WTC11 (cell line): ENCODE measurements at regions not wholly inside any gene's neighbourhood (a gene's known extent, or its start where the extent isn't known, plus 50 kb on each side); places are given as distances from the start of the nearest gene placed in this dataset.

Source experiments
- ATAC-seq: fragments of 200-7000 bp; cut with Tn5 transposase; 2 replicates; pipeline ENCODE4 v1.10.0; 2021; ENCODE audit warnings: mild to moderate bottlenecking, moderate library complexity
- CTCF ChIA-PET: fragments of 300-600 bp; sonication (Branson Sonifier 250); formaldehyde crosslinking; loops from one replicate; lab custom pipeline; 2021; ENCODE audit warnings: antibody characterized with exemption; lab: Charles Lee
- POLR2A ChIA-PET: fragments of 350-600 bp; sonication (Branson Sonifier 250); formaldehyde crosslinking; loops from one replicate; lab custom pipeline; 2021; ENCODE audit warnings: antibody characterized with exemption; lab: Charles Lee
- DNase-seq: peaks from one replicate; pipeline ENCODE4 v3.0.0; 2021; ENCODE audit warnings: low spot score
- H3K27ac Mint-ChIP-seq: 2 replicates; pipeline ENCODE4 v1.8.0; 2021; ENCODE audit warnings: mixed read lengths
- H3K27me3 Mint-ChIP-seq: 2 replicates; pipeline ENCODE4 v1.8.0; 2021; ENCODE audit warnings: low read depth, mild to moderate bottlenecking, moderate library complexity, mixed read lengths
- H3K36me3 Mint-ChIP-seq: 2 replicates; pipeline ENCODE4 v1.8.0; 2021; ENCODE audit warnings: mixed read lengths
- H3K4me1 Mint-ChIP-seq: 2 replicates; pipeline ENCODE4 v1.8.0; 2022; ENCODE audit warnings: mixed read lengths
- H3K4me3 Mint-ChIP-seq: 2 replicates; pipeline ENCODE4 v1.8.0; 2021; ENCODE audit warnings: mild to moderate bottlenecking, moderate library complexity, mixed read lengths
- H3K9me3 Mint-ChIP-seq: 2 replicates; pipeline ENCODE4 v1.8.0; 2021; ENCODE audit warnings: mixed read lengths
- ATF6 ChIP-seq: sonication (generic); formaldehyde crosslinking; IDR thresholded peaks from 2 replicates; pipeline ENCODE4 v1.8.1; 2023; ENCODE audit warnings: mild to moderate bottlenecking, missing genetic modification reagents
- ETV6 ChIP-seq: sonication (generic); formaldehyde crosslinking; IDR thresholded peaks from 2 replicates; pipeline ENCODE4 v1.8.1; 2022; ENCODE audit warnings: mild to moderate bottlenecking, missing genetic modification reagents
- FOXK1 ChIP-seq: sonication (generic); formaldehyde crosslinking; IDR thresholded peaks from 2 replicates; pipeline ENCODE4 v1.8.0; 2022; ENCODE audit warnings: mild to moderate bottlenecking, moderate library complexity, missing genetic modification reagents
- GRHL2 ChIP-seq: fragments of 250-450 bp; sonication (Bioruptor Pico); IDR thresholded peaks from 2 replicates; pipeline ENCODE4 v1.8.0; 2022; ENCODE audit warnings: mild to moderate bottlenecking, moderate library complexity; ENCODE audit not compliant: insufficient replicate concordance, severe bottlenecking
- NR2C2 ChIP-seq: sonication (generic); formaldehyde crosslinking; IDR thresholded peaks from 2 replicates; pipeline ENCODE4 v1.8.0; 2022; ENCODE audit warnings: mild to moderate bottlenecking, missing genetic modification reagents
- OVOL2 ChIP-seq: fragments of 250-450 bp; sonication (Bioruptor Pico); IDR thresholded peaks from 2 replicates; pipeline ENCODE4 v1.9.0; 2021; ENCODE audit warnings: mild to moderate bottlenecking, borderline replicate concordance
- PRRX2 ChIP-seq: fragments of 250-450 bp; sonication (Bioruptor Pico); IDR thresholded peaks from 2 replicates; pipeline ENCODE4 v1.8.0; 2021; ENCODE audit warnings: mild to moderate bottlenecking
- RELA ChIP-seq: sonication (generic); formaldehyde crosslinking; IDR thresholded peaks from 2 replicates; pipeline ENCODE4 v1.8.1; 2022; ENCODE audit warnings: missing genetic modification reagents, mild to moderate bottlenecking, borderline replicate concordance
- TP53 ChIP-seq: sonication (generic); formaldehyde crosslinking; IDR thresholded peaks from 2 replicates; pipeline ENCODE4 v1.8.1; 2023; ENCODE audit warnings: mild to moderate bottlenecking, missing genetic modification reagents
- ZBTB43 ChIP-seq: sonication (generic); formaldehyde crosslinking; IDR thresholded peaks from 2 replicates; pipeline ENCODE4 v1.8.1; 2023; ENCODE audit warnings: mild to moderate bottlenecking, missing genetic modification reagents
- ZNF121 ChIP-seq: sonication (generic); formaldehyde crosslinking; IDR thresholded peaks from 2 replicates; pipeline ENCODE4 v1.8.0; 2023; ENCODE audit warnings: missing genetic modification reagents
- TF ChIP-seq, protein P1 (sequence below): sonication (generic); formaldehyde crosslinking; IDR thresholded peaks from 2 replicates; pipeline ENCODE4 v1.8.0; 2023; ENCODE audit warnings: missing genetic modification reagents
- TF ChIP-seq, protein P2 (sequence below): fragments of 250-450 bp; sonication (Bioruptor Pico); IDR thresholded peaks from 2 replicates; pipeline ENCODE4 v1.9.0; 2021; ENCODE audit warnings: mild to moderate bottlenecking, borderline replicate concordance
- TF ChIP-seq, protein P3 (sequence below): sonication (generic); formaldehyde crosslinking; conservative IDR thresholded peaks from 2 replicates; pipeline ENCODE4 v1.8.1; 2022; ENCODE audit warnings: mild to moderate bottlenecking, missing genetic modification reagents
- TF ChIP-seq, protein P4 (sequence below): fragments of 200-600 bp; IDR thresholded peaks from 2 replicates; pipeline ENCODE4 v1.8.0; 2022; ENCODE audit warnings: antibody characterized with exemption
- TF ChIP-seq, protein P5 (sequence below): sonication (generic); formaldehyde crosslinking; IDR thresholded peaks from 2 replicates; pipeline ENCODE4 v1.8.0; 2022; ENCODE audit warnings: missing genetic modification reagents
- TF ChIP-seq, protein P6 (sequence below): sonication (generic); formaldehyde crosslinking; IDR thresholded peaks from 2 replicates; pipeline ENCODE4 v1.8.1; 2022; ENCODE audit warnings: mild to moderate bottlenecking, moderate library complexity, missing genetic modification reagents

GRCh38 chr4:177699365-177700213, 257.4 kb upstream of the AGA start:
- ChIA-PET CTCF (no interaction called here), POLR2A (no interaction called here)
- Mint-ChIP-seq H3K27me3 (no peaks in the 10 kb centered on the region), H3K4me3 (no peak overlapping the region), H3K9me3 (peaks cover 9% of the 10 kb centered on the region)
- TF ChIP-seq ATF6 (CRISPR knock-in tag), result no peak
- TF ChIP-seq PRRX2, result no peak
- TF ChIP-seq, protein P1, sequence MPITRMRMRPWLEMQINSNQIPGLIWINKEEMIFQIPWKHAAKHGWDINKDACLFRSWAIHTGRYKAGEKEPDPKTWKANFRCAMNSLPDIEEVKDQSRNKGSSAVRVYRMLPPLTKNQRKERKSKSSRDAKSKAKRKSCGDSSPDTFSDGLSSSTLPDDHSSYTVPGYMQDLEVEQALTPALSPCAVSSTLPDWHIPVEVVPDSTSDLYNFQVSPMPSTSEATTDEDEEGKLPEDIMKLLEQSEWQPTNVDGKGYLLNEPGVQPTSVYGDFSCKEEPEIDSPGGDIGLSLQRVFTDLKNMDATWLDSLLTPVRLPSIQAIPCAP (CRISPR knock-in tag), result no peak
- TF ChIP-seq TP53, result no peak
- TF ChIP-seq, all 79 proteins: peak for 0
- DNase-seq (no peak), ATAC-seq (no peak)
- Mint-ChIP-seq H3K27ac (no peak overlapping the region), H3K4me1 (peaks cover 4% of the 10 kb centered on the region; the same call in 1 of the 2 replicates), H3K36me3 (peaks cover 7% of the 10 kb centered on the region)

DNA sequence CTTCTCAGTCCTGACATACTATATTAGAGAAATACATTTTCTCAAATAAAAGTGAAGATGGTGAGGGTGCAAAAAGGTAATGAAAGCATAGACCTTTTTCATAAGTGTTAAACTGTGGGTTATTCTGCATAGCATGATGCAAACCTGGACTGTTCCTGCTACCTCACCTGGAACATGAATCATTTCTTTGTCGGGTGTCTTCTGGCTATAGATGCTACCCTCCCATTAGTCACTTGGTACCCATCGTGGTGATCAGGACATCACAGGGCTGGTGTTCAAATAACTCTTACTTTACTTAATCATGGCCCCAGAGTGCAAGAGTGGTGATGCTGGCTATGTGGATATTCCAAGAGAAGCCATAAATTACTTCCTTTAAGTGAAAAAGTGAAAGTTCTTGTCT, 264.7 kb upstream of the AGA start:
- CTCF ChIA-PET, result no interaction called here
- no peak for TF ChIP-seq NR2C2 (CRISPR knock-in tag)
- no peak for TF ChIP-seq FOXK1 (CRISPR knock-in tag)
- no peak for TF ChIP-seq GRHL2 (CRISPR knock-in tag)
- no peak for TF ChIP-seq ZBTB43 (CRISPR knock-in tag)
- TF ChIP-seq, protein P2, sequence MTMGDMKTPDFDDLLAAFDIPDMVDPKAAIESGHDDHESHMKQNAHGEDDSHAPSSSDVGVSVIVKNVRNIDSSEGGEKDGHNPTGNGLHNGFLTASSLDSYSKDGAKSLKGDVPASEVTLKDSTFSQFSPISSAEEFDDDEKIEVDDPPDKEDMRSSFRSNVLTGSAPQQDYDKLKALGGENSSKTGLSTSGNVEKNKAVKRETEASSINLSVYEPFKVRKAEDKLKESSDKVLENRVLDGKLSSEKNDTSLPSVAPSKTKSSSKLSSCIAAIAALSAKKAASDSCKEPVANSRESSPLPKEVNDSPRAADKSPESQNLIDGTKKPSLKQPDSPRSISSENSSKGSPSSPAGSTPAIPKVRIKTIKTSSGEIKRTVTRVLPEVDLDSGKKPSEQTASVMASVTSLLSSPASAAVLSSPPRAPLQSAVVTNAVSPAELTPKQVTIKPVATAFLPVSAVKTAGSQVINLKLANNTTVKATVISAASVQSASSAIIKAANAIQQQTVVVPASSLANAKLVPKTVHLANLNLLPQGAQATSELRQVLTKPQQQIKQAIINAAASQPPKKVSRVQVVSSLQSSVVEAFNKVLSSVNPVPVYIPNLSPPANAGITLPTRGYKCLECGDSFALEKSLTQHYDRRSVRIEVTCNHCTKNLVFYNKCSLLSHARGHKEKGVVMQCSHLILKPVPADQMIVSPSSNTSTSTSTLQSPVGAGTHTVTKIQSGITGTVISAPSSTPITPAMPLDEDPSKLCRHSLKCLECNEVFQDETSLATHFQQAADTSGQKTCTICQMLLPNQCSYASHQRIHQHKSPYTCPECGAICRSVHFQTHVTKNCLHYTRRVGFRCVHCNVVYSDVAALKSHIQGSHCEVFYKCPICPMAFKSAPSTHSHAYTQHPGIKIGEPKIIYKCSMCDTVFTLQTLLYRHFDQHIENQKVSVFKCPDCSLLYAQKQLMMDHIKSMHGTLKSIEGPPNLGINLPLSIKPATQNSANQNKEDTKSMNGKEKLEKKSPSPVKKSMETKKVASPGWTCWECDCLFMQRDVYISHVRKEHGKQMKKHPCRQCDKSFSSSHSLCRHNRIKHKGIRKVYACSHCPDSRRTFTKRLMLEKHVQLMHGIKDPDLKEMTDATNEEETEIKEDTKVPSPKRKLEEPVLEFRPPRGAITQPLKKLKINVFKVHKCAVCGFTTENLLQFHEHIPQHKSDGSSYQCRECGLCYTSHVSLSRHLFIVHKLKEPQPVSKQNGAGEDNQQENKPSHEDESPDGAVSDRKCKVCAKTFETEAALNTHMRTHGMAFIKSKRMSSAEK (CRISPR knock-in tag), result no peak
- TF ChIP-seq, protein P3, sequence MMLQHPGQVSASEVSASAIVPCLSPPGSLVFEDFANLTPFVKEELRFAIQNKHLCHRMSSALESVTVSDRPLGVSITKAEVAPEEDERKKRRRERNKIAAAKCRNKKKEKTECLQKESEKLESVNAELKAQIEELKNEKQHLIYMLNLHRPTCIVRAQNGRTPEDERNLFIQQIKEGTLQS (CRISPR knock-in tag), result no peak
- TF ChIP-seq ETV6, result no peak
- TF ChIP-seq, protein P4, sequence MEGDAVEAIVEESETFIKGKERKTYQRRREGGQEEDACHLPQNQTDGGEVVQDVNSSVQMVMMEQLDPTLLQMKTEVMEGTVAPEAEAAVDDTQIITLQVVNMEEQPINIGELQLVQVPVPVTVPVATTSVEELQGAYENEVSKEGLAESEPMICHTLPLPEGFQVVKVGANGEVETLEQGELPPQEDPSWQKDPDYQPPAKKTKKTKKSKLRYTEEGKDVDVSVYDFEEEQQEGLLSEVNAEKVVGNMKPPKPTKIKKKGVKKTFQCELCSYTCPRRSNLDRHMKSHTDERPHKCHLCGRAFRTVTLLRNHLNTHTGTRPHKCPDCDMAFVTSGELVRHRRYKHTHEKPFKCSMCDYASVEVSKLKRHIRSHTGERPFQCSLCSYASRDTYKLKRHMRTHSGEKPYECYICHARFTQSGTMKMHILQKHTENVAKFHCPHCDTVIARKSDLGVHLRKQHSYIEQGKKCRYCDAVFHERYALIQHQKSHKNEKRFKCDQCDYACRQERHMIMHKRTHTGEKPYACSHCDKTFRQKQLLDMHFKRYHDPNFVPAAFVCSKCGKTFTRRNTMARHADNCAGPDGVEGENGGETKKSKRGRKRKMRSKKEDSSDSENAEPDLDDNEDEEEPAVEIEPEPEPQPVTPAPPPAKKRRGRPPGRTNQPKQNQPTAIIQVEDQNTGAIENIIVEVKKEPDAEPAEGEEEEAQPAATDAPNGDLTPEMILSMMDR, result no peak
- TF ChIP-seq ZNF121 (CRISPR knock-in tag), result no peak
- TF ChIP-seq OVOL2, result no peak
- TF ChIP-seq, protein P5, sequence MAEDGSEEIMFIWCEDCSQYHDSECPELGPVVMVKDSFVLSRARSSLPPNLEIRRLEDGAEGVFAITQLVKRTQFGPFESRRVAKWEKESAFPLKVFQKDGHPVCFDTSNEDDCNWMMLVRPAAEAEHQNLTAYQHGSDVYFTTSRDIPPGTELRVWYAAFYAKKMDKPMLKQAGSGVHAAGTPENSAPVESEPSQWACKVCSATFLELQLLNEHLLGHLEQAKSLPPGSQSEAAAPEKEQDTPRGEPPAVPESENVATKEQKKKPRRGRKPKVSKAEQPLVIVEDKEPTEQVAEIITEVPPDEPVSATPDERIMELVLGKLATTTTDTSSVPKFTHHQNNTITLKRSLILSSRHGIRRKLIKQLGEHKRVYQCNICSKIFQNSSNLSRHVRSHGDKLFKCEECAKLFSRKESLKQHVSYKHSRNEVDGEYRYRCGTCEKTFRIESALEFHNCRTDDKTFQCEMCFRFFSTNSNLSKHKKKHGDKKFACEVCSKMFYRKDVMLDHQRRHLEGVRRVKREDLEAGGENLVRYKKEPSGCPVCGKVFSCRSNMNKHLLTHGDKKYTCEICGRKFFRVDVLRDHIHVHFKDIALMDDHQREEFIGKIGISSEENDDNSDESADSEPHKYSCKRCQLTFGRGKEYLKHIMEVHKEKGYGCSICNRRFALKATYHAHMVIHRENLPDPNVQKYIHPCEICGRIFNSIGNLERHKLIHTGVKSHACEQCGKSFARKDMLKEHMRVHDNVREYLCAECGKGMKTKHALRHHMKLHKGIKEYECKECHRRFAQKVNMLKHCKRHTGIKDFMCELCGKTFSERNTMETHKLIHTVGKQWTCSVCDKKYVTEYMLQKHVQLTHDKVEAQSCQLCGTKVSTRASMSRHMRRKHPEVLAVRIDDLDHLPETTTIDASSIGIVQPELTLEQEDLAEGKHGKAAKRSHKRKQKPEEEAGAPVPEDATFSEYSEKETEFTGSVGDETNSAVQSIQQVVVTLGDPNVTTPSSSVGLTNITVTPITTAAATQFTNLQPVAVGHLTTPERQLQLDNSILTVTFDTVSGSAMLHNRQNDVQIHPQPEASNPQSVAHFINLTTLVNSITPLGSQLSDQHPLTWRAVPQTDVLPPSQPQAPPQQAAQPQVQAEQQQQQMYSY, result no peak
- TF ChIP-seq, protein P6, sequence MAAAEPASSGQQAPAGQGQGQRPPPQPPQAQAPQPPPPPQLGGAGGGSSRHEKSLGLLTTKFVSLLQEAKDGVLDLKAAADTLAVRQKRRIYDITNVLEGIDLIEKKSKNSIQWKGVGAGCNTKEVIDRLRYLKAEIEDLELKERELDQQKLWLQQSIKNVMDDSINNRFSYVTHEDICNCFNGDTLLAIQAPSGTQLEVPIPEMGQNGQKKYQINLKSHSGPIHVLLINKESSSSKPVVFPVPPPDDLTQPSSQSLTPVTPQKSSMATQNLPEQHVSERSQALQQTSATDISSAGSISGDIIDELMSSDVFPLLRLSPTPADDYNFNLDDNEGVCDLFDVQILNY (CRISPR knock-in tag), result no peak
- TF ChIP-seq, protein P1 (CRISPR knock-in tag), result no peak
- TF ChIP-seq RELA, result no peak

More for the DNA sequence above, 264.7 kb upstream of the AGA start:
- no peak for ATAC-seq
- POLR2A ChIA-PET, result no interaction called here
- Mint-ChIP-seq H3K4me3 (no peak overlapping the region), H3K36me3 (peaks cover 7% of the 10 kb centered on the region), H3K4me1 (peaks cover 7% of the 10 kb centered on the region), H3K27ac (no peak overlapping the region), H3K27me3 (no peaks in the 10 kb centered on the region), H3K9me3 (peaks cover 9% of the 10 kb centered on the region)
- no peak for DNase-seq
